Endodermal cell (in vitro differentiated cells): ENCODE measurements at regions not wholly inside any gene's neighbourhood (a gene's known extent, or its start where the extent isn't known, plus 50 kb on each side); places are given as distances from the start of the nearest gene placed in this dataset.
"Not testable (repeated sequence)": the region's sequence is repeated elsewhere in the genome, so short reads cannot be mapped to it uniquely, and the experiment has no call there.

Experiments
- DNase-seq: peaks from one replicate; pipeline ENCODE4 v3.0.0-alpha.2; 2017
- H3K27ac ChIP-seq: 2 replicates; pipeline ENCODE4 v1.5.1; 2013; ENCODE audit warnings: mild to moderate bottlenecking, low read depth, low read length, moderate library complexity
- H3K27me3 ChIP-seq: 2 replicates; pipeline ENCODE4 v1.6.1; 2013; ENCODE audit warnings: mild to moderate bottlenecking, low read length, moderate library complexity; ENCODE audit not compliant: insufficient read depth, control insufficient read depth, poor library complexity, severe bottlenecking
- H3K36me3 ChIP-seq: 2 replicates; pipeline ENCODE4 v1.7.0; 2013; ENCODE audit warnings: mild to moderate bottlenecking, low read length, moderate library complexity; ENCODE audit not compliant: control insufficient read depth, insufficient read depth
- H3K4me1 ChIP-seq: one replicate; pipeline ENCODE4 v1.7.0; 2013; ENCODE audit warnings: low read length; ENCODE audit not compliant: control insufficient read depth, insufficient read depth
- H3K4me3 ChIP-seq: 2 replicates; pipeline ENCODE4 v1.5.1; 2013; ENCODE audit warnings: mild to moderate bottlenecking, low read length, moderate library complexity
- H3K9ac ChIP-seq: 2 replicates; pipeline ENCODE4 v1.6.1; 2013; ENCODE audit warnings: mild to moderate bottlenecking, low read length, moderate library complexity; ENCODE audit not compliant: poor library complexity, severe bottlenecking; ENCODE audit errors: extremely low read depth
- H3K9me3 ChIP-seq: 2 replicates; pipeline ENCODE4 v1.6.1; 2013; ENCODE audit warnings: mild to moderate bottlenecking, low read length, moderate library complexity; ENCODE audit not compliant: control insufficient read depth
- H3K27ac Mint-ChIP-seq: 2 replicates; pipeline ENCODE4 v1.8.0; 2020; ENCODE audit warnings: mixed read lengths
- H3K27me3 Mint-ChIP-seq: 2 replicates; pipeline ENCODE4 v1.8.0; 2021; ENCODE audit warnings: mild to moderate bottlenecking, mixed read lengths; ENCODE audit not compliant: insufficient read depth
- H3K36me3 Mint-ChIP-seq: 2 replicates; pipeline ENCODE4 v1.8.0; 2020; ENCODE audit warnings: low read depth, mixed read lengths
- H3K4me1 Mint-ChIP-seq: 2 replicates; pipeline ENCODE4 v1.8.0; 2020; ENCODE audit warnings: mixed read lengths
- H3K4me3 Mint-ChIP-seq: 2 replicates; pipeline ENCODE4 v1.8.0; 2020; ENCODE audit warnings: mild to moderate bottlenecking, moderate library complexity, mixed read lengths
- H3K9me3 Mint-ChIP-seq: 2 replicates; pipeline ENCODE4 v1.8.0; 2020; ENCODE audit warnings: mild to moderate bottlenecking, mixed read lengths
- CTCF ChIP-seq: fragments of 200-600 bp; sonication (generic); conservative IDR thresholded peaks from 2 replicates; pipeline ENCODE4 v1.5.0; 2021; ENCODE audit warnings: antibody characterized with exemption, mild to moderate bottlenecking
- WGBS, 2 experiments: methylation state at CpG; one replicate each; pipeline versions ENCODE4 v1.1.5 to v1.1.7; 2013; ENCODE audit warnings: missing lambda C conversion rate in 2 of 2, mixed read lengths in 1 of 2; ENCODE audit not compliant: insufficient coverage in 1 of 2, insufficient read length in 1 of 2; 5-methylcytosine and 5-hydroxymethylcytosine counted together

GRCh38 chr7:149958880-149959279 is 85.1 kb downstream of the ATP6V0E2 start:
- not testable (repeated sequence) for H3K4me1 ChIP-seq, DNase-seq, H3K9ac ChIP-seq, H3K27ac ChIP-seq, H3K27me3 Mint-ChIP-seq, H3K27ac Mint-ChIP-seq, H3K9me3 ChIP-seq, H3K27me3 ChIP-seq, H3K4me1 Mint-ChIP-seq, H3K4me3 Mint-ChIP-seq, H3K36me3 ChIP-seq, H3K36me3 Mint-ChIP-seq, H3K9me3 Mint-ChIP-seq, H3K4me3 ChIP-seq
- 65% methylated on average over 2 of the region's 2 CpGs; no CpG with 5 or more reads in 1 of the 2 experiments for WGBS, 2 experiments

GRCh38 chr7:149960863-149961262 is 87.1 kb downstream of the ATP6V0E2 start:
- not testable (repeated sequence) for H3K9me3 ChIP-seq, H3K27ac Mint-ChIP-seq, H3K36me3 Mint-ChIP-seq, H3K4me1 Mint-ChIP-seq, H3K9ac ChIP-seq, H3K9me3 Mint-ChIP-seq, H3K4me3 Mint-ChIP-seq, DNase-seq, H3K27me3 ChIP-seq, H3K36me3 ChIP-seq, H3K4me3 ChIP-seq, H3K27me3 Mint-ChIP-seq, H3K4me1 ChIP-seq, H3K27ac ChIP-seq

GRCh38 chr7:149961878-149962277 is 88.1 kb downstream of the ATP6V0E2 start:
- H3K4me1 Mint-ChIP-seq, H3K9me3 ChIP-seq, H3K9me3 Mint-ChIP-seq, H3K27ac ChIP-seq, H3K36me3 ChIP-seq, H3K9ac ChIP-seq, H3K4me3 ChIP-seq, DNase-seq, H3K27me3 Mint-ChIP-seq, H3K4me1 ChIP-seq, H3K4me3 Mint-ChIP-seq, H3K36me3 Mint-ChIP-seq, H3K27me3 ChIP-seq, H3K27ac Mint-ChIP-seq: not testable (repeated sequence)
- WGBS, 2 experiments: 94 to 100% methylated on average over 1 of the region's 2 CpGs

GRCh38 chr7:149962685-149963319 is 89.0 kb downstream of the ATP6V0E2 start:
- not testable (repeated sequence) for H3K4me1 ChIP-seq, H3K4me3 ChIP-seq, H3K9me3 Mint-ChIP-seq, H3K36me3 ChIP-seq, DNase-seq, H3K27me3 ChIP-seq, H3K4me1 Mint-ChIP-seq, H3K36me3 Mint-ChIP-seq, H3K27ac Mint-ChIP-seq, H3K9ac ChIP-seq, H3K9me3 ChIP-seq, H3K27me3 Mint-ChIP-seq, H3K27ac ChIP-seq, H3K4me3 Mint-ChIP-seq
- WGBS, 2 experiments: 80 to 94% methylated on average over 1 to 8 of the region's 8 CpGs

GRCh38 chr7:149963985-149964384 is 90.2 kb downstream of the ATP6V0E2 start:
- not testable (repeated sequence) for H3K9me3 ChIP-seq, H3K4me3 Mint-ChIP-seq, H3K4me1 Mint-ChIP-seq, H3K4me3 ChIP-seq, DNase-seq, H3K9me3 Mint-ChIP-seq, H3K36me3 ChIP-seq, H3K9ac ChIP-seq, H3K27ac Mint-ChIP-seq, H3K27me3 Mint-ChIP-seq, H3K4me1 ChIP-seq, H3K27me3 ChIP-seq, H3K27ac ChIP-seq, H3K36me3 Mint-ChIP-seq
- WGBS, 2 experiments: 83 to 100% methylated on average over 2 to 4 of the region's 5 CpGs
- peak; percentile 51 for TF ChIP-seq CTCF

- not testable (repeated sequence) for H3K4me3 ChIP-seq, H3K27ac ChIP-seq, H3K36me3 ChIP-seq, H3K9ac ChIP-seq, H3K9me3 Mint-ChIP-seq, H3K4me1 Mint-ChIP-seq, H3K27me3 ChIP-seq, H3K36me3 Mint-ChIP-seq, H3K27me3 Mint-ChIP-seq, H3K4me3 Mint-ChIP-seq, H3K9me3 ChIP-seq, H3K27ac Mint-ChIP-seq, H3K4me1 ChIP-seq, DNase-seq
- 92% methylated on average over 2 of the region's 2 CpGs; no CpG with 5 or more reads in 1 of the 2 experiments for WGBS, 2 experiments
Measured at GRCh38 chr7:149966444-149966843, 92.7 kb downstream of the ATP6V0E2 start.
